MCF 10A (cell line): ENCODE measurements at regions not wholly inside any gene's neighbourhood (a gene's known extent, or its start where the extent isn't known, plus 50 kb on each side); places are given as distances from the start of the nearest gene placed in this dataset.

ENCODE experiments used
- BruUV-seq: library from RNA; stranded (reverse); fragments of 400-500 nt; replicated peaks from 2 replicates; lab custom pipeline; 2021; lab: Mats Ljungman, UMichigan
- CTCF ChIA-PET: fragments of 300-600 bp; sonication (Branson Sonifier 250); formaldehyde crosslinking; extraction: SDS; loops from one replicate; lab custom pipeline; 2021; ENCODE audit warnings: antibody characterized with exemption, inconsistent platforms; lab: Yijun Ruan, JAX
- POLR2A ChIA-PET: fragments of 300-600, 350-650 bp; sonication (Branson Sonifier 250); formaldehyde crosslinking; extraction: SDS; loops from one replicate; lab custom pipeline; 2020; ENCODE audit warnings: antibody characterized with exemption, inconsistent platforms; lab: Yijun Ruan, JAX
- DNase-seq: peaks from one replicate; pipeline ENCODE4 v3.0.0-alpha.2; 2018; ENCODE audit not compliant: unreplicated experiment
- H3K27ac Mint-ChIP-seq: one replicate; pipeline ENCODE4 v1.8.0; 2022; ENCODE audit warnings: mild to moderate bottlenecking, low read depth, mixed read lengths; ENCODE audit not compliant: unreplicated experiment
- H3K27me3 Mint-ChIP-seq: one replicate; pipeline ENCODE4 v1.8.0; 2022; ENCODE audit warnings: mixed read lengths; ENCODE audit not compliant: insufficient read depth, unreplicated experiment
- H3K36me3 Mint-ChIP-seq: one replicate; pipeline ENCODE4 v1.8.0; 2022; ENCODE audit warnings: mild to moderate bottlenecking, moderate library complexity, mixed read lengths; ENCODE audit not compliant: insufficient read depth, unreplicated experiment
- H3K4me1 Mint-ChIP-seq: one replicate; pipeline ENCODE4 v1.8.0; 2022; ENCODE audit warnings: mixed read lengths; ENCODE audit not compliant: insufficient read depth, unreplicated experiment
- H3K4me3 Mint-ChIP-seq: one replicate; pipeline ENCODE4 v1.8.0; 2022; ENCODE audit warnings: mild to moderate bottlenecking, moderate library complexity, mixed read lengths; ENCODE audit not compliant: unreplicated experiment
- H3K9me3 Mint-ChIP-seq: one replicate; pipeline ENCODE4 v1.8.0; 2022; ENCODE audit warnings: mixed read lengths; ENCODE audit not compliant: unreplicated experiment
- CTCF ChIP-seq: fragments of 200-600 bp; IDR thresholded peaks from one replicate; pipeline ENCODE4 v1.8.0; 2022; ENCODE audit warnings: antibody characterized with exemption, mild to moderate bottlenecking; ENCODE audit not compliant: unreplicated experiment
- intact Hi-C: fragments of 100-400 bp; cut with micrococcal nuclease; formaldehyde crosslinking; loops from 2 replicates; pipeline ENCODE4 v1.14.1; 2022

- no peak overlapping the region for H3K27ac Mint-ChIP-seq
- no peaks in the 10 kb centered on the region for H3K9me3 Mint-ChIP-seq
- H3K4me1 Mint-ChIP-seq, result peaks cover 12% of the 10 kb centered on the region
- no peaks in the 10 kb centered on the region for H3K36me3 Mint-ChIP-seq
- ChIA-PET CTCF (interaction anchor here (0.6 kb wide), 1 partner anchor 811 kb away, joined by 3 read pairs; no protein-coding TSS in a partner anchor), POLR2A (interaction anchor here (1.3 kb wide), 1 partner anchor 296 kb away, joined by 3 read pairs; no protein-coding TSS in a partner anchor)
- intact Hi-C loops, result no loop called here
- no TSS peak for BruUV-seq
- H3K27me3 Mint-ChIP-seq, result no peaks in the 10 kb centered on the region
- no peak for DNase-seq
- no peak for TF ChIP-seq CTCF
- H3K4me3 Mint-ChIP-seq, result no peak overlapping the region
Observed at GRCh38 chr2:59746291-59746690, 807.2 kb downstream of the BCL11A start.

- peak; percentile 20 for DNase-seq
- intact Hi-C loops, result no loop called here
- no peak for TF ChIP-seq CTCF
- Mint-ChIP-seq H3K27me3 (no peaks in the 10 kb centered on the region), H3K27ac (peak overlapping the region; percentile 23), H3K4me1 (peaks cover 12% of the 10 kb centered on the region), H3K36me3 (no peaks in the 10 kb centered on the region), H3K9me3 (no peaks in the 10 kb centered on the region), H3K4me3 (no peak overlapping the region)
- BruUV-seq, result no TSS peak
- POLR2A ChIA-PET, result interaction anchor here (0.5 to 1.5 kb wide), 3 partner anchors 8 to 807 kb away, joined by 3 read pairs; no protein-coding TSS in a partner anchor
- CTCF ChIA-PET, result interaction anchor here (0.6 to 0.7 kb wide), 4 partner anchors 105 to 188 kb away, joined by 3 read pairs; no protein-coding TSS in a partner anchor
Observed at GRCh38 chr2:59745085-59745484, 808.4 kb downstream of the BCL11A start.

GRCh38 chr2:59744436-59744835, 809.0 kb downstream of the BCL11A start:
- BruUV-seq, result no TSS peak
- H3K36me3 Mint-ChIP-seq, result no peaks in the 10 kb centered on the region
- peaks cover 12% of the 10 kb centered on the region for H3K4me1 Mint-ChIP-seq
- DNase-seq, result no peak
- no peak overlapping the region for H3K4me3 Mint-ChIP-seq
- no peaks in the 10 kb centered on the region for H3K9me3 Mint-ChIP-seq
- POLR2A ChIA-PET, result interaction anchor here (1.5 kb wide), 1 partner anchor 8 kb away, joined by 3 read pairs; no protein-coding TSS in a partner anchor
- intact Hi-C loops, result no loop called here
- no peak overlapping the region for H3K27ac Mint-ChIP-seq
- no peaks in the 10 kb centered on the region for H3K27me3 Mint-ChIP-seq
- CTCF ChIA-PET, result interaction anchor here (0.6 kb wide), 1 partner anchor 106 kb away, joined by 3 read pairs; no protein-coding TSS in a partner anchor
- TF ChIP-seq CTCF, result no peak

GRCh38 chr2:59741840-59742239, 811.6 kb downstream of the BCL11A start:
- no TSS peak for BruUV-seq
- peaks cover 6% of the 10 kb centered on the region for H3K4me1 Mint-ChIP-seq
- ChIA-PET CTCF (no interaction called here), POLR2A (no interaction called here)
- H3K27me3 Mint-ChIP-seq, result no peaks in the 10 kb centered on the region
- no peak for TF ChIP-seq CTCF
- no peaks in the 10 kb centered on the region for H3K9me3 Mint-ChIP-seq
- intact Hi-C loops, result no loop called here
- H3K27ac Mint-ChIP-seq, result no peak overlapping the region
- no peaks in the 10 kb centered on the region for H3K36me3 Mint-ChIP-seq
- no peak overlapping the region for H3K4me3 Mint-ChIP-seq
- no peak for DNase-seq
